PFSK-1 (cell line): ENCODE measurements at regions not wholly inside any gene's neighbourhood (a gene's known extent, or its start where the extent isn't known, plus 50 kb on each side); places are given as distances from the start of the nearest gene placed in this dataset.

Experiments used
- FOXP2 ChIP-seq: optimal IDR thresholded peaks from 2 replicates; pipeline ENCODE3; 2011; ENCODE audit warnings: borderline replicate concordance, control low read depth, inconsistent platforms; ENCODE audit not compliant: insufficient read depth; ENCODE audit errors: extremely low read length, extremely low read depth
- POLR2AphosphoS5 ChIP-seq: IDR thresholded peaks from 2 replicates; pipeline ENCODE4 v1.6.1; 2012; ENCODE audit warnings: low read depth, mild to moderate bottlenecking, control low read depth, low read length, moderate library complexity
- SIN3A ChIP-seq: IDR thresholded peaks from 2 replicates; pipeline ENCODE4 v1.6.1; 2012; ENCODE audit warnings: mild to moderate bottlenecking, low read length, moderate library complexity, borderline replicate concordance; ENCODE audit not compliant: insufficient read depth
- TAF1 ChIP-seq: IDR thresholded peaks from 2 replicates; pipeline ENCODE4 v1.6.1; 2012; ENCODE audit warnings: low read length, control low read depth, borderline replicate concordance; ENCODE audit not compliant: insufficient read depth
- TF ChIP-seq, protein P1 (sequence below), 2 experiments: IDR thresholded peaks; 2 replicates each; pipeline versions ENCODE4 v1.6.1 to v1.8.0; 2011 to 2012; ENCODE audit warnings: low read depth in 2 of 2, low read length in 2 of 2, control low read depth in 1 of 2, inconsistent platforms in 1 of 2, mild to moderate bottlenecking in 1 of 2, moderate library complexity in 1 of 2; ENCODE audit not compliant: insufficient read depth in 1 of 2

DNA sequence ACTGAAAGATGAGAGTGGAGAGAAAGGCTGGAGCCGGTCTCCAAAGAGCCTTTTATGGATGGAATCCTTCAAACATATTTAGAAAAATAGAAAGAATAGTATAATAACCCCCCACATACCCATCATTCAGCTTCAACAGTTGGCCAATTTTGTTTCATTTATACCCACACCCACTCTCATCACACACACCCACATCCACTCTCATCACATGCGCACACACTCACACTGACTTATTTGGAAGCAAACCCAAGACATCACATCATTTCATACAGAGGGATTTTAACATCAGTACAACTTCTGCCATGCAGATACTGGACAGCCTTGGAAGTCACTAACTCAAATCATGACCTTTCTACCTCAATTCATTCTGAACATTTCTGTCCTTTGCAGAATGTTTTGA, 72.8 kb upstream of the CPLX2 start:
- TF ChIP-seq, protein P1, sequence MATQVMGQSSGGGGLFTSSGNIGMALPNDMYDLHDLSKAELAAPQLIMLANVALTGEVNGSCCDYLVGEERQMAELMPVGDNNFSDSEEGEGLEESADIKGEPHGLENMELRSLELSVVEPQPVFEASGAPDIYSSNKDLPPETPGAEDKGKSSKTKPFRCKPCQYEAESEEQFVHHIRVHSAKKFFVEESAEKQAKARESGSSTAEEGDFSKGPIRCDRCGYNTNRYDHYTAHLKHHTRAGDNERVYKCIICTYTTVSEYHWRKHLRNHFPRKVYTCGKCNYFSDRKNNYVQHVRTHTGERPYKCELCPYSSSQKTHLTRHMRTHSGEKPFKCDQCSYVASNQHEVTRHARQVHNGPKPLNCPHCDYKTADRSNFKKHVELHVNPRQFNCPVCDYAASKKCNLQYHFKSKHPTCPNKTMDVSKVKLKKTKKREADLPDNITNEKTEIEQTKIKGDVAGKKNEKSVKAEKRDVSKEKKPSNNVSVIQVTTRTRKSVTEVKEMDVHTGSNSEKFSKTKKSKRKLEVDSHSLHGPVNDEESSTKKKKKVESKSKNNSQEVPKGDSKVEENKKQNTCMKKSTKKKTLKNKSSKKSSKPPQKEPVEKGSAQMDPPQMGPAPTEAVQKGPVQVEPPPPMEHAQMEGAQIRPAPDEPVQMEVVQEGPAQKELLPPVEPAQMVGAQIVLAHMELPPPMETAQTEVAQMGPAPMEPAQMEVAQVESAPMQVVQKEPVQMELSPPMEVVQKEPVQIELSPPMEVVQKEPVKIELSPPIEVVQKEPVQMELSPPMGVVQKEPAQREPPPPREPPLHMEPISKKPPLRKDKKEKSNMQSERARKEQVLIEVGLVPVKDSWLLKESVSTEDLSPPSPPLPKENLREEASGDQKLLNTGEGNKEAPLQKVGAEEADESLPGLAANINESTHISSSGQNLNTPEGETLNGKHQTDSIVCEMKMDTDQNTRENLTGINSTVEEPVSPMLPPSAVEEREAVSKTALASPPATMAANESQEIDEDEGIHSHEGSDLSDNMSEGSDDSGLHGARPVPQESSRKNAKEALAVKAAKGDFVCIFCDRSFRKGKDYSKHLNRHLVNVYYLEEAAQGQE (IDR thresholded peaks at IDR 0.05; ENCODE audit: insufficient read depth in 1 of 2, low read depth in 2 of 2, low read length in 2 of 2) = no peak
- TF ChIP-seq TAF1 = no peak
- TF ChIP-seq FOXP2 = no peak
- no peak for TF ChIP-seq SIN3A
- TF ChIP-seq POLR2AphosphoS5 = no peak

DNA sequence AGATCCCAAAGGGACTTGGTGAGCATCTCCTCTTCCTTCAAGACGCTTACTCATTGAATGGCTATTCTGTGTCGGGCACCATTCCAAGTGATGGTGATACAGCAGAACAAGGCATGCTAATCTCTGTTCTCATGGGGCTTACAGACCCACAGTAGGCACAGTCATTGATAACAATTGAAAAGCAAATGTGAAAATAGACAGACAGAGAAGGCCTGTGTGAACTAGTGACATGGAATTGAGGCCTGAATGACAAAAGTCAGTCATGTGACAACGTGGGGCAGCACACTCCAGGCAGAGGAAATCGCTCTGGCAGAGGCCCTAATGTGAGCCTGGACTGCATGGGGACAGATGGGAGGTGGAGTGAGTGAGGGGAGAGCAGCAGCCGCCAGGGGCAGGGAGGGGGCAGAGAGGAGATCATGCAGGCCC, 70.7 kb upstream of the CPLX2 start:
- TF ChIP-seq FOXP2 = no peak
- no peak for TF ChIP-seq SIN3A
- TF ChIP-seq, protein P1 (IDR thresholded peaks at IDR 0.05; ENCODE audit: insufficient read depth in 1 of 2, low read depth in 2 of 2, low read length in 2 of 2) = no peak
- TF ChIP-seq TAF1 = no peak

DNA sequence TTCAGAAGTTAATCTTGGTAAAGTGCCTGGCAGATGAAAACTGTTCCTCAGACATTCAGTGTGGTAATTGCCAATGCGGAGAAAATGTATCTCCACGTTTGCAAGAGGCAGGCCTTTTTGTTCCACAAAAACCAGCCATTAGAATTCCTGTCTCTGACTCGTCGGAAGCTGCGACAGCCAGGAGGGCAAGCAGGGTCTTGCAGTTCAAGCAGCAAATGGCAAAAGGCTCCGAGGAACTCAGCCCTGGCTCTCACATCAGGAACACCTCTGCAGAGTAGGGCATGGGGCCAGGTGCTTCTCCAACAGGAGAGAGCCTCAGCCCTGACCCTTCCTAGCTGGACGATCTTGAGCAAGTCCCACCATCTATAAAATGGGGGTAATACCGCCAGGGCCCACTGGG, 69.0 kb upstream of the CPLX2 start:
- no peak for TF ChIP-seq TAF1

- TF ChIP-seq, protein P1 (IDR thresholded peaks at IDR 0.05; ENCODE audit: insufficient read depth in 1 of 2, low read depth in 2 of 2, low read length in 2 of 2) = no peak
- TF ChIP-seq POLR2AphosphoS5 (no peak), TAF1 (no peak), SIN3A (no peak), FOXP2 (no peak)
Measured at GRCh38 chr5:175803254-175803653, 68.1 kb upstream of the CPLX2 start.

- TF ChIP-seq POLR2AphosphoS5 (no peak), SIN3A (no peak), FOXP2 (no peak), TAF1 (no peak)
- TF ChIP-seq, protein P1 (IDR thresholded peaks at IDR 0.05; ENCODE audit: insufficient read depth in 1 of 2, low read depth in 2 of 2, low read length in 2 of 2) = no peak
Measured at GRCh38 chr5:175803736-175804454, 67.5 kb upstream of the CPLX2 start.
